Skeletal muscle tissue (tissue), 3 donors: ENCODE measurements at regions not wholly inside any gene's neighbourhood (a gene's known extent, or its start where the extent isn't known, plus 50 kb on each side); places are given as distances from the start of the nearest gene placed in this dataset.

Experiments used
- H3K27ac ChIP-seq: one replicate; pipeline ENCODE4 v1.7.0; 2013; ENCODE audit warnings: mild to moderate bottlenecking, low read depth, low read length, inconsistent platforms
- H3K27me3 ChIP-seq, 3 donors: one replicate each; pipeline ENCODE4 v1.7.0; 2013; ENCODE audit warnings: low read length in 3 of 3; ENCODE audit not compliant: control insufficient read depth in 3 of 3, insufficient read depth in 3 of 3
- H3K36me3 ChIP-seq, 3 donors: one replicate each; pipeline ENCODE4 v1.7.0; 2013; ENCODE audit warnings: low read length in 3 of 3; ENCODE audit not compliant: control insufficient read depth in 3 of 3, insufficient read depth in 3 of 3
- H3K4me1 ChIP-seq, 3 donors: one replicate each; pipeline ENCODE4 v1.7.0; 2013; ENCODE audit warnings: low read length in 3 of 3, mild to moderate bottlenecking in 3 of 3; ENCODE audit not compliant: control insufficient read depth in 3 of 3, insufficient read depth in 3 of 3
- H3K4me3 ChIP-seq, 3 donors: one replicate each; pipeline ENCODE4 v1.7.0; 2013; ENCODE audit warnings: low read length in 3 of 3
- H3K9ac ChIP-seq, 3 donors: one replicate each; pipeline ENCODE4 v1.7.0; 2013; ENCODE audit warnings: low read length in 3 of 3, mild to moderate bottlenecking in 3 of 3, moderate library complexity in 2 of 3, low read depth in 1 of 3
- H3K9me3 ChIP-seq, 3 donors: one replicate each; pipeline ENCODE4 v1.7.0; 2013; ENCODE audit warnings: low read length in 3 of 3; ENCODE audit not compliant: control insufficient read depth in 3 of 3
- donor health status: Osteomylitis.

- Histone ChIP-seq H3K4me1 (no peaks in the 10 kb centered on the region), H3K27ac (no peak overlapping the region), H3K9me3 (no peaks in the 10 kb centered on the region), H3K27me3 (no peaks in the 10 kb centered on the region), H3K4me3 (no peak overlapping the region), H3K36me3 (no peaks in the 10 kb centered on the region), H3K9ac (no peak overlapping the region)
Measured at GRCh38 chr1:94642617-94643321, 101.2 kb upstream of the F3 start.

DNA sequence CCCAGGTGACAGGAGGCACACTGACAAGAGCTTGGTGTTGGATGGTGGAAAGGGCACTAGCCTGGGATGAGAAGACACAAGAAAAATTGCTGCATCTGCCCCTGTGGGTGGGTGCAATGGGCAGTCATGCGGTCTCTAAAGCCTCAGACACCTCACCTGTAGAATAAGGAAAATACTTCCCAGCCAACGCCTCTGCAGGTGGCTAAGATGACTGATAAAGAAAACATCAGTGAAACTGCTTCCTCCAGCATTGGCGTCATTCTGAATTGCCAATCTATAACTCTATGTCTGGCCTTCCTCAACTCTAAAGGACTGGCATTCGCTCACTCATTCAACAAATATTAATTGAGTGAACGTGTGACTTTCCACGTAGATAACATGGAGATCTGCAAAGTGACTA is 100.4 kb upstream of the F3 start:
- H3K27ac ChIP-seq = no peak overlapping the region
- H3K4me3 ChIP-seq = no peak overlapping the region
- no peaks in the 10 kb centered on the region for H3K9me3 ChIP-seq
- no peaks in the 10 kb centered on the region for H3K4me1 ChIP-seq
- no peaks in the 10 kb centered on the region for H3K27me3 ChIP-seq
- no peak overlapping the region for H3K9ac ChIP-seq
- no peaks in the 10 kb centered on the region for H3K36me3 ChIP-seq

- Histone ChIP-seq H3K27me3 (no peaks in the 10 kb centered on the region), H3K9me3 (no peaks in the 10 kb centered on the region), H3K9ac (no peak overlapping the region), H3K36me3 (no peaks in the 10 kb centered on the region), H3K4me1 (no peaks in the 10 kb centered on the region), H3K4me3 (no peak overlapping the region), H3K27ac (no peak overlapping the region)
Measured at GRCh38 chr1:94640125-94640524, 98.6 kb upstream of the F3 start.

DNA sequence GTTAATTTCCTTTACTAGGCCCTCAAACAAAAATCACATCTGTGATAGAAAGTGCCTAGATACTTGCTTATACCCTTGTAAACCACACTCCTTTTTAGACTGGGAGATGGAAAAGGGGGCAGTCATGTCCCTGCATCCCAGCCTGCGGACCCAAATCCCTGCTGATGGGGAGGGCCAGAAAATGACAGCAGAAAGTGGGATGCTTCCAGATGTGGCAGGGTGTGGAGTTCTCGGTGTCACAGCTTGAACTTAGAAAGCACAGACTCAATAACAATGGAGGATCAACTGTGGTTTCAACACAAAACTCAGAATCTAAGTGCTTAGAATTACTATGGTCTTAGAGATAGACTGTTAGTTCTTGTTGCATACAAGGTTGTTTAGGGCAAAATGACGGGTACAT is 95.6 kb upstream of the F3 start:
- H3K4me1 ChIP-seq = no peaks in the 10 kb centered on the region
- H3K36me3 ChIP-seq = no peaks in the 10 kb centered on the region
- H3K4me3 ChIP-seq = no peak overlapping the region
- no peaks in the 10 kb centered on the region for H3K9me3 ChIP-seq
- no peak overlapping the region for H3K27ac ChIP-seq
- H3K9ac ChIP-seq = no peak overlapping the region
- no peaks in the 10 kb centered on the region for H3K27me3 ChIP-seq

DNA sequence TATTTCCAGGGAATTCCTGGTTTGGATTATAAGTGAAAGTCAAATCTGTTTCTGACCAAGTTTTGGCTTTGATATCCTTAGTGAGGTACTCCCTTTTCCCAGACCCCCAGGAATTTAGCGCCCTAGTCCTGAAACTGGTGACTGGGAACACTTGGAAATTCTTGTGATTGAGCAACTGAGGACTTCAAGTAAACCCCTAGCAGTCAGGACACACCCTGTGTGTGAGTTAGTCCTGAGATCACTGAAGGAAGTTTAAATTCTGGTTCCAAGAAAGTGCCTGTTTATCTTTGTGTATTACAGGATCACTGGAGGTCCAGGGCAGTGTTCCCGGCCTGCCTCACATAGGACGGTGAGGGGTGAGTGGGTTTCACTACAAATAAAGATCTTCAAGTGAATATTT is 95.1 kb upstream of the F3 start:
- Histone ChIP-seq H3K9me3 (no peaks in the 10 kb centered on the region), H3K27me3 (no peaks in the 10 kb centered on the region), H3K27ac (no peak overlapping the region), H3K4me3 (no peak overlapping the region), H3K4me1 (no peaks in the 10 kb centered on the region), H3K36me3 (no peaks in the 10 kb centered on the region), H3K9ac (no peak overlapping the region)

- Histone ChIP-seq H3K9ac (no peak overlapping the region), H3K9me3 (no peaks in the 10 kb centered on the region), H3K4me3 (no peak overlapping the region), H3K27me3 (no peaks in the 10 kb centered on the region), H3K27ac (no peak overlapping the region), H3K4me1 (no peaks in the 10 kb centered on the region), H3K36me3 (no peaks in the 10 kb centered on the region)
Measured at GRCh38 chr1:94636100-94636499, 94.5 kb upstream of the F3 start.

DNA sequence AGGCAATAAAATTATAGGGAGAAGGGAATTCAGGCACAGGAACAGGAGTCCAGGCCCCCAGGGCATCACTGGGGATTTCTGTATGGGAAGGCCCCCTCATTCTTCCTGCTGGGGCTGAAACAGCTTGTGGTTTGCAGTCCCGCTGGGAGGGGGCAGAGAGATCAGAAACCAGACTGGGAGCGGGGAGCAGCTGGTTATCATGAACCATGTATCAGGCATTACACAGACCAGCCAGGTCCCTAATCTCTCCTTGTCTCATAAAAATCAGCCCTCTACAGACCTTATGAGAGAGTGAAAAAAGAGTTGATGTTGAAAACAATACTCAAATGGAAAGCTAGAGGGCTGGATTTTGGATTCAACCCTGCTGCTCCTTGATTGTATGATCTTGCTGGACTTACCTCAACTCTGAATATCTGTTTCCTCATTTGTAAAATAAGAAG is 93.4 kb upstream of the F3 start:
- Histone ChIP-seq H3K27ac (no peak overlapping the region), H3K36me3 (no peaks in the 10 kb centered on the region), H3K4me1 (no peaks in the 10 kb centered on the region), H3K4me3 (no peak overlapping the region), H3K9ac (no peak overlapping the region), H3K27me3 (no peaks in the 10 kb centered on the region), H3K9me3 (no peaks in the 10 kb centered on the region)

DNA sequence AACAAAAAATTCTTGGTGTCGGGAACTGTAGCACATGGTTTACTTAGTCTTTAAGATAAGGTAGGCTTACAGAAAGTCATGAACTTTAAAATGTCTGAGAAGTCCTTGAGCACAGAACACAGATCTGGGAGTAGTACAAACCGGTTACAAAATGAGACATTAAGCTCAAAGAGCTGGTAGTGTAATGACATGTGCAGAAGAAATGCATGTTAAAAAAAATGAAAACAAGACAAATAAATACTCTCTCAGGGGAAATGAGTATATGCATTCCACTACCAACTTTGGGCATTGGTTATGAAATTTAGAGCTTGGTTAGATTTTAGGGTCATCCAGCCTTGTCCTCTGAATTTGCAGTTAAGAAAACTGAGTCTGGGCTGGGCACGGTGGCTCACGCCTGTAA is 91.5 kb upstream of the F3 start:
- H3K27ac ChIP-seq = no peak overlapping the region
- H3K27me3 ChIP-seq = peaks cover 0 to 5% (median 0%) of the 10 kb centered on the region in 3 donors
- no peaks in the 10 kb centered on the region for H3K4me1 ChIP-seq
- no peak overlapping the region for H3K9ac ChIP-seq
- no peaks in the 10 kb centered on the region for H3K36me3 ChIP-seq
- no peak overlapping the region for H3K4me3 ChIP-seq
- H3K9me3 ChIP-seq = no peaks in the 10 kb centered on the region

- no peak overlapping the region for H3K4me3 ChIP-seq
- no peaks in the 10 kb centered on the region for H3K4me1 ChIP-seq
- no peaks in the 10 kb centered on the region for H3K36me3 ChIP-seq
- H3K9ac ChIP-seq = no peak overlapping the region
- peaks cover 0 to 5% (median 0%) of the 10 kb centered on the region in 3 donors for H3K27me3 ChIP-seq
- no peak overlapping the region for H3K27ac ChIP-seq
- no peaks in the 10 kb centered on the region for H3K9me3 ChIP-seq
Measured at GRCh38 chr1:94629259-94630181, 88.0 kb upstream of the F3 start.

DNA sequence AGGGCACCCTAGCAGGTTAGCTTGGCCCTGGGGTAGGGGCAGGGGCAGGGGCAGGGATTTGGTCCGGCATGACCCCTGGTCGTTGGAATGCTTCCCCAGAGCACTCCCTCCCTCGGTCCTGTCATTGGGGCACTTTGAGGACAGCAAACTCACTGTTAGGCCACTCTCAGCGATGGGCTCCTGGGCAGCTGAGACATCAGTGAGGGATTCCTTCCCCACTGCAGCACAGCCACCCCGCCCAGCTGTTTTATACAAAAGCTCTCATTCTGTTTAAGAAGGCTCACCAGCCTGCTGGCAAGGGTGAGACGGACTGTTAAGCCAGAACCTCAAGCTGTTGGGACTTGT is 86.9 kb upstream of the F3 start:
- Histone ChIP-seq H3K27ac (no peak overlapping the region), H3K9ac (no peak overlapping the region), H3K27me3 (peaks cover 0 to 5% (median 0%) of the 10 kb centered on the region in 3 donors), H3K4me3 (no peak overlapping the region), H3K4me1 (no peaks in the 10 kb centered on the region), H3K9me3 (no peaks in the 10 kb centered on the region), H3K36me3 (no peaks in the 10 kb centered on the region)
